B cell (primary cell): ENCODE measurements at regions not wholly inside any gene's neighbourhood (a gene's known extent, or its start where the extent isn't known, plus 50 kb on each side); places are given as distances from the start of the nearest gene placed in this dataset.

ENCODE experiments used
- ATAC-seq: fragments of 200-7000 bp; cut with Tn5 transposase; one replicate; pipeline ENCODE4 v1.10.0; 2021; ENCODE audit warnings: low read depth, mild to moderate bottlenecking, moderate number of reproducible peaks, moderate library complexity
- CTCF ChIA-PET: fragments of 350-600 bp; sonication (Branson Sonifier 250); formaldehyde crosslinking; loops from one replicate; lab custom pipeline; 2021; ENCODE audit warnings: antibody characterized with exemption, inconsistent platforms; lab: Charles Lee
- POLR2A ChIA-PET: fragments of 350-600 bp; sonication (Branson Sonifier 250); formaldehyde crosslinking; loops from one replicate; lab custom pipeline; 2021; ENCODE audit warnings: antibody characterized with exemption; lab: Charles Lee
- DNase-seq: peaks from one replicate; pipeline ENCODE4 v3.0.0; 2013
- H2AFZ ChIP-seq: 2 replicates; pipeline ENCODE4 v1.6.1; 2012; ENCODE audit warnings: mild to moderate bottlenecking, low read depth, low read length; ENCODE audit not compliant: insufficient read depth, poor library complexity, severe bottlenecking
- H3K27ac ChIP-seq, 2 donors: 1 replicate in 1 of 2; 2 replicates in 1 of 2; pipeline ENCODE4 v1.5.1; 2012 to 2013; ENCODE audit warnings: low read length in 2 of 2, mild to moderate bottlenecking in 2 of 2, moderate library complexity in 1 of 2
- H3K27me3 ChIP-seq, 4 experiments: fragments of 200-600 bp in 1 of 4; sonication (generic) in 1 of 4; replicated peaks in 1 of 4; 1 replicate in 2 of 4; 2 replicates in 2 of 4; pipeline versions ENCODE4 v1.6.1 to v1.7.0; 2013 to 2016; ENCODE audit warnings: low read length in 3 of 4, mild to moderate bottlenecking in 2 of 4, mixed read lengths in 1 of 4, moderate library complexity in 1 of 4; ENCODE audit not compliant: insufficient read depth in 4 of 4, control insufficient read depth in 3 of 4; ENCODE audit errors: control extremely low read depth in 1 of 4
- H3K36me3 ChIP-seq, 2 experiments: replicated peaks in 1 of 2; 1 replicate in 1 of 2; 2 replicates in 1 of 2; pipeline versions ENCODE4 v1.6.1 to v1.7.1; 2013; ENCODE audit warnings: low read length in 1 of 2; ENCODE audit not compliant: insufficient read depth in 2 of 2, control insufficient read depth in 1 of 2; ENCODE audit errors: control extremely low read depth in 1 of 2, extremely low read depth in 1 of 2
- H3K4me1 ChIP-seq, 2 donors: fragments of 200-600 bp in 1 of 2; sonication (generic) in 1 of 2; 1 replicate in 1 of 2; 2 replicates in 1 of 2; pipeline versions ENCODE4 v1.5.1 to v1.6.1; 2013 to 2017; ENCODE audit warnings: low read length in 2 of 2; ENCODE audit not compliant: control insufficient read depth in 2 of 2, insufficient read depth in 2 of 2
- H3K4me2 ChIP-seq: replicated peaks from 2 replicates; pipeline ENCODE3; 2012; ENCODE audit warnings: mild to moderate bottlenecking, low read depth, low read length; ENCODE audit not compliant: poor library complexity, severe bottlenecking
- H3K4me3 ChIP-seq, 5 experiments: fragments of 200-600 bp in 1 of 5; sonication (generic) in 1 of 5; 1 replicate in 3 of 5; 2 replicates in 2 of 5; pipeline versions ENCODE4 v1.5.1 to v1.7.0; 2011 to 2016; ENCODE audit warnings: low read length in 4 of 5, mild to moderate bottlenecking in 4 of 5, low read depth in 2 of 5, control low read depth in 1 of 5, moderate library complexity in 1 of 5; ENCODE audit not compliant: insufficient read depth in 1 of 5; ENCODE audit errors: control extremely low read depth in 1 of 5, extremely low read depth in 1 of 5
- H3K79me2 ChIP-seq: fragments of 200-600 bp; sonication (generic); one replicate; pipeline ENCODE4 v1.6.0; 2016; ENCODE audit warnings: low read length; ENCODE audit not compliant: control insufficient read depth, insufficient read depth
- H3K9ac ChIP-seq: fragments of 200-600 bp; sonication (generic); 2 replicates; pipeline ENCODE4 v1.6.1; 2017; ENCODE audit warnings: mild to moderate bottlenecking, low read length, moderate library complexity
- H3K9me3 ChIP-seq, 3 donors: one replicate each; pipeline versions ENCODE4 v1.6.1 to v1.7.1; 2013; ENCODE audit warnings: low read length in 2 of 3; ENCODE audit not compliant: control insufficient read depth in 2 of 3, insufficient read depth in 1 of 3; ENCODE audit errors: control extremely low read depth in 1 of 3
- H4K20me1 ChIP-seq: 2 replicates; pipeline ENCODE4 v1.6.0; 2012; ENCODE audit warnings: mild to moderate bottlenecking, low read length; ENCODE audit not compliant: insufficient read depth, control insufficient read depth, poor library complexity, severe bottlenecking
- H3K27ac Mint-ChIP-seq: one replicate; pipeline ENCODE4 v1.8.0; 2021; ENCODE audit warnings: mixed read lengths
- H3K27me3 Mint-ChIP-seq: one replicate; pipeline ENCODE4 v1.8.0; 2021; ENCODE audit warnings: mixed read lengths
- H3K4me1 Mint-ChIP-seq: one replicate; pipeline ENCODE4 v1.8.0; 2021; ENCODE audit warnings: mixed read lengths
- H3K4me3 Mint-ChIP-seq: one replicate; pipeline ENCODE4 v1.8.0; 2021; ENCODE audit warnings: mixed read lengths
- H3K9me3 Mint-ChIP-seq: one replicate; pipeline ENCODE4 v1.8.0; 2022; ENCODE audit warnings: mixed read lengths; ENCODE audit not compliant: insufficient read depth
- EZH2 ChIP-seq: IDR thresholded peaks from 2 replicates; pipeline ENCODE4 v1.6.1; 2012; ENCODE audit warnings: borderline replicate concordance, low read depth, mild to moderate bottlenecking, moderate library complexity, low read length; ENCODE audit not compliant: insufficient read depth, poor library complexity, severe bottlenecking
- WGBS: methylation state at CpG from one replicate; pipeline ENCODE4 v1.1.5; 2013; ENCODE audit warnings: missing lambda C conversion rate; ENCODE audit not compliant: insufficient coverage; 5-methylcytosine and 5-hydroxymethylcytosine counted together
- intact Hi-C: fragments of 100-400 bp; cut with micrococcal nuclease; formaldehyde crosslinking; loops from one replicate; pipeline ENCODE4 v1.10.0; 2022
- TF ChIP-seq, protein P1 (sequence below): fragments of 200-600 bp; IDR thresholded peaks from one replicate; pipeline ENCODE4 v1.8.0; 2022; ENCODE audit warnings: antibody characterized with exemption, mild to moderate bottlenecking

DNA sequence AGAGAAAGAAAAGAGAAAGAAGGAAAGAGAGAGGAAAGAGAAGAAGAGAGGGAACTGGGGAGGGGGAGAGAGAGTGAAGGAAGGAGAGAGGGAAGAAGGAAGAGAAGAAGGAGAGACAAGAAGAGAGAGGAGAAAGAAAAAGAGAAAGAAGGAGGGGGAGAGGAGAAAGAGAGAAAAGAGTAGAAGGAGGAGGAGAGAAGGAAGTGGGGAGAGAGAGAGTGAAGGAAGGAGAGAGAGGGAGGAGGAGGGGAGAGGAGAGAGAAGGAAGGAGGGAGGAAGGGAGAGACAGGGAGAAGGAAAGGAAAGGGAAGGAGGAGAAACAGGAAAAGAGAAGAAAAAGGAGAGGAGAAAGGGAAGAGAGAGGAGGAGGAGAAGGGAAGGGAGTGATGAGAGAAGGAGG, 208.5 kb downstream of the MAF start:
- Histone ChIP-seq H3K27ac (no peak overlapping the region), H3K4me3 (no peak overlapping the region), H4K20me1 (no peaks in the 10 kb centered on the region), H3K9ac (no peak overlapping the region), H2AFZ (no peak overlapping the region), H3K79me2 (no peaks in the 10 kb centered on the region), H3K27me3 (no peaks in the 10 kb centered on the region), H3K4me2 (no peak overlapping the region), H3K9me3 (no peaks in the 10 kb centered on the region), H3K4me1 (no peaks in the 10 kb centered on the region), H3K36me3 (no peaks in the 10 kb centered on the region)
- ChIA-PET POLR2A (no interaction called here), CTCF (interaction anchor here (0.5 kb wide), 1 partner anchor 153 kb away, joined by 8 read pairs; no protein-coding TSS in a partner anchor)
- DNase-seq (no peak), ATAC-seq (no peak)
- Mint-ChIP-seq H3K4me3 (no peak overlapping the region), H3K27ac (no peak overlapping the region), H3K9me3 (no peaks in the 10 kb centered on the region), H3K27me3 (peaks cover 10% of the 10 kb centered on the region), H3K4me1 (no peaks in the 10 kb centered on the region)
- TF ChIP-seq, protein P1, sequence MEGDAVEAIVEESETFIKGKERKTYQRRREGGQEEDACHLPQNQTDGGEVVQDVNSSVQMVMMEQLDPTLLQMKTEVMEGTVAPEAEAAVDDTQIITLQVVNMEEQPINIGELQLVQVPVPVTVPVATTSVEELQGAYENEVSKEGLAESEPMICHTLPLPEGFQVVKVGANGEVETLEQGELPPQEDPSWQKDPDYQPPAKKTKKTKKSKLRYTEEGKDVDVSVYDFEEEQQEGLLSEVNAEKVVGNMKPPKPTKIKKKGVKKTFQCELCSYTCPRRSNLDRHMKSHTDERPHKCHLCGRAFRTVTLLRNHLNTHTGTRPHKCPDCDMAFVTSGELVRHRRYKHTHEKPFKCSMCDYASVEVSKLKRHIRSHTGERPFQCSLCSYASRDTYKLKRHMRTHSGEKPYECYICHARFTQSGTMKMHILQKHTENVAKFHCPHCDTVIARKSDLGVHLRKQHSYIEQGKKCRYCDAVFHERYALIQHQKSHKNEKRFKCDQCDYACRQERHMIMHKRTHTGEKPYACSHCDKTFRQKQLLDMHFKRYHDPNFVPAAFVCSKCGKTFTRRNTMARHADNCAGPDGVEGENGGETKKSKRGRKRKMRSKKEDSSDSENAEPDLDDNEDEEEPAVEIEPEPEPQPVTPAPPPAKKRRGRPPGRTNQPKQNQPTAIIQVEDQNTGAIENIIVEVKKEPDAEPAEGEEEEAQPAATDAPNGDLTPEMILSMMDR, result no peak
- TF ChIP-seq EZH2, result no peak
- intact Hi-C loops, result no loop called here

DNA sequence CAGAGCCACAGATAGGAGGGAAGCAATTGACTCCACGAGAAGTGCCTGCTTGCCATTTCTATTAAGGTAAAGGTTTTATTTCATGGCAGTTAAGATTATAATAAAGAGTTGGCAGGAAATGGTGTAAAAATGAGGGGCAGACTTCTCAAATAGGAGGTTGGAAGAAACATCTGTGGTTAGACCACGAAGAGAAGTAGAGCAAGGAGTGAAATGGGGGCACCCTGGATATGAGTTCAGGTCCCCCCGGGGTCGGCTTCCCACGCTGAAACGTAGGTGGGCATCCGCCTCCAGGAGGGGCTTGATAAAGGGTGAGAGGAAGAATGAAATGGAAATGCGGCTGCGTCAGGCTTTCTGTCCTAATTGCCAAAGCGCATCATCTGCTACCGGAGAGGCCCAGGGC, 209.1 kb downstream of the MAF start:
- H2AFZ ChIP-seq, result no peak overlapping the region
- H3K4me1 ChIP-seq, result no peaks in the 10 kb centered on the region
- ATAC-seq (no peak), DNase-seq (no peak)
- WGBS, result 60% methylated on average over 11 of the region's 11 CpGs
- no peak overlapping the region for H3K27ac ChIP-seq
- peaks cover 10% of the 10 kb centered on the region for H3K27me3 Mint-ChIP-seq
- intact Hi-C loops, result no loop called here
- no peaks in the 10 kb centered on the region for H3K9me3 ChIP-seq
- no peak overlapping the region for H3K4me3 ChIP-seq
- H3K9ac ChIP-seq, result no peak overlapping the region
- H3K27me3 ChIP-seq, result no peaks in the 10 kb centered on the region
- ChIA-PET CTCF (no interaction called here), POLR2A (no interaction called here)
- no peaks in the 10 kb centered on the region for H3K9me3 Mint-ChIP-seq
- H4K20me1 ChIP-seq, result no peaks in the 10 kb centered on the region
- H3K4me1 Mint-ChIP-seq, result no peaks in the 10 kb centered on the region
- TF ChIP-seq, protein P1, result no peak
- no peak for TF ChIP-seq EZH2
- no peaks in the 10 kb centered on the region for H3K79me2 ChIP-seq
- H3K36me3 ChIP-seq, result no peaks in the 10 kb centered on the region
- no peak overlapping the region for H3K4me3 Mint-ChIP-seq
- no peak overlapping the region for H3K4me2 ChIP-seq
- no peak overlapping the region for H3K27ac Mint-ChIP-seq
